GM12878 (cell line): ENCODE measurements at regions not wholly inside any gene's neighbourhood (a gene's known extent, or its start where the extent isn't known, plus 50 kb on each side); places are given as distances from the start of the nearest gene placed in this dataset.

Experiments
- CBX3 ChIP-seq: fragments of 200-600 bp; sonication (generic); IDR thresholded peaks from 2 replicates; pipeline ENCODE4 v1.6.1; 2016; ENCODE audit warnings: low read depth, borderline replicate concordance
- CEBPB ChIP-seq, 2 experiments: fragments of 150-350 bp in 1 of 2; IDR thresholded peaks; 2 replicates each; pipeline ENCODE4 v1.6.1; 2012 to 2014; ENCODE audit warnings: low read depth in 2 of 2, low read length in 2 of 2, borderline replicate concordance in 1 of 2, inconsistent platforms in 1 of 2
- EP300 ChIP-seq, 2 experiments: fragments of 150-350 bp in 1 of 2; IDR thresholded peaks; 2 replicates each; pipeline ENCODE4 v1.6.1; 2011 to 2012; ENCODE audit warnings: low read depth in 2 of 2, low read length in 2 of 2, borderline replicate concordance in 1 of 2, improper control_type of control experiment in 1 of 2, inconsistent platforms in 1 of 2; ENCODE audit not compliant: control insufficient read depth in 1 of 2
- ESRRA ChIP-seq: IDR thresholded peaks from 2 replicates; pipeline ENCODE4 v1.6.1; 2012; ENCODE audit warnings: mild to moderate bottlenecking, low read length, improper control_type of control experiment
- EZH2 ChIP-seq: IDR thresholded peaks from 2 replicates; pipeline ENCODE4 v1.6.1; 2012; ENCODE audit warnings: low read depth, mild to moderate bottlenecking, control low read depth, inconsistent platforms, low read length, borderline replicate concordance; ENCODE audit not compliant: control insufficient read depth
- FOXK2 ChIP-seq: fragments of 450-650 bp; IDR thresholded peaks from 2 replicates; pipeline ENCODE4 v1.6.1; 2017; ENCODE audit warnings: mild to moderate bottlenecking, moderate library complexity
- JUND ChIP-seq: IDR thresholded peaks from 2 replicates; pipeline ENCODE4 v1.6.1; 2012; ENCODE audit warnings: low read depth, mild to moderate bottlenecking, low read length, improper control_type of control experiment, moderate library complexity
- POLR2A ChIP-seq: IDR thresholded peaks from 2 replicates; pipeline ENCODE4 v1.6.1; 2011; ENCODE audit warnings: low read depth, mild to moderate bottlenecking, low read length
- SIN3A ChIP-seq: IDR thresholded peaks from 2 replicates; pipeline ENCODE4 v1.6.1; 2012; ENCODE audit warnings: low read depth, low read length, improper control_type of control experiment
- TAF1 ChIP-seq: IDR thresholded peaks from 2 replicates; pipeline ENCODE4 v1.6.1; 2011; ENCODE audit warnings: mild to moderate bottlenecking, low read depth, low read length, borderline replicate concordance
- TCF3 ChIP-seq: IDR thresholded peaks from 2 replicates; pipeline ENCODE4 v1.6.1; 2012; ENCODE audit warnings: low read depth, mild to moderate bottlenecking, low read length, borderline replicate concordance; ENCODE audit not compliant: insufficient read depth
- ZNF274 ChIP-seq: IDR thresholded peaks from one replicate; pipeline ENCODE4 v1.8.0; 2011; ENCODE audit not compliant: insufficient read length, insufficient read depth
- TF ChIP-seq, protein P1 (sequence below), 3 experiments: IDR thresholded peaks in 2 of 3; conservative IDR thresholded peaks in 1 of 3; 2 replicates each; pipeline ENCODE4 v1.5.1; 2011; ENCODE audit warnings: low read depth in 3 of 3, low read length in 3 of 3, mild to moderate bottlenecking in 3 of 3, control low read depth in 2 of 3, moderate library complexity in 2 of 3, inconsistent platforms in 1 of 3, mixed read lengths in 1 of 3; ENCODE audit not compliant: control insufficient read depth in 2 of 3, insufficient read depth in 1 of 3; ENCODE audit errors: extremely low read depth in 1 of 3
- TF ChIP-seq, protein P2 (sequence below): IDR thresholded peaks from 2 replicates; pipeline ENCODE4 v1.6.1; 2011; ENCODE audit warnings: borderline replicate concordance, low read depth, mild to moderate bottlenecking, moderate library complexity, low read length; ENCODE audit not compliant: insufficient read depth, poor library complexity, severe bottlenecking

DNA sequence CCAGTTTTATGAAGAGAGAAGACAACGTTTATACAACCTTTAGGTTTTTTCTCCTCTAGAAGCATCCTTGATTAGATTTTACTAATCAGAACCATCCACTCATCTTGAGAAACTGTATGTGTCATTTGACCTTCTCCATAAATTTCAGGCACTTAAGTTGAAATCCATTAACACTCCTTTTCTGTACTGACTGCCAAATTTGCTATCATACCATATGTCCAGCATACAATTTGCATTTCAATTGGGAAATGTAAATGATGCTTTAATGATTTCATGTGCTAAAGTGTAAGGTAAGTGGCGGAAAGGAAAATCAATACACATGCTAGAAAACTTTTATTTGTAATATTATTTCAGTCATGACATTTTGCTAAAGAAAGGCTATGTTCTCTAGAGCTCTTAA is 731.6 kb downstream of the GBE1 start:
- TF ChIP-seq EZH2 (no peak), TAF1 (no peak), CEBPB (IDR thresholded peaks at IDR 0.05; ENCODE audit: borderline replicate concordance in 1 of 2, low read depth in 2 of 2, low read length in 2 of 2) (no peak), CBX3 (no peak), TCF3 (no peak), POLR2A (no peak), SIN3A (no peak), ESRRA (no peak), ZNF274 (no peak), EP300 (IDR thresholded peaks at IDR 0.05; ENCODE audit: borderline replicate concordance in 1 of 2, control insufficient read depth in 1 of 2, low read depth in 2 of 2, low read length in 2 of 2) (no peak), JUND (no peak), FOXK2 (no peak)
- TF ChIP-seq, protein P1, sequence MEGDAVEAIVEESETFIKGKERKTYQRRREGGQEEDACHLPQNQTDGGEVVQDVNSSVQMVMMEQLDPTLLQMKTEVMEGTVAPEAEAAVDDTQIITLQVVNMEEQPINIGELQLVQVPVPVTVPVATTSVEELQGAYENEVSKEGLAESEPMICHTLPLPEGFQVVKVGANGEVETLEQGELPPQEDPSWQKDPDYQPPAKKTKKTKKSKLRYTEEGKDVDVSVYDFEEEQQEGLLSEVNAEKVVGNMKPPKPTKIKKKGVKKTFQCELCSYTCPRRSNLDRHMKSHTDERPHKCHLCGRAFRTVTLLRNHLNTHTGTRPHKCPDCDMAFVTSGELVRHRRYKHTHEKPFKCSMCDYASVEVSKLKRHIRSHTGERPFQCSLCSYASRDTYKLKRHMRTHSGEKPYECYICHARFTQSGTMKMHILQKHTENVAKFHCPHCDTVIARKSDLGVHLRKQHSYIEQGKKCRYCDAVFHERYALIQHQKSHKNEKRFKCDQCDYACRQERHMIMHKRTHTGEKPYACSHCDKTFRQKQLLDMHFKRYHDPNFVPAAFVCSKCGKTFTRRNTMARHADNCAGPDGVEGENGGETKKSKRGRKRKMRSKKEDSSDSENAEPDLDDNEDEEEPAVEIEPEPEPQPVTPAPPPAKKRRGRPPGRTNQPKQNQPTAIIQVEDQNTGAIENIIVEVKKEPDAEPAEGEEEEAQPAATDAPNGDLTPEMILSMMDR (IDR thresholded peaks at IDR 0.05 in 2 of 3, conservative IDR thresholded peaks at IDR 0.05 in 1 of 3; ENCODE audit: control insufficient read depth in 2 of 3, extremely low read depth in 1 of 3, insufficient read depth in 1 of 3, low read depth in 3 of 3, low read length in 3 of 3), result no peak
- TF ChIP-seq, protein P2, sequence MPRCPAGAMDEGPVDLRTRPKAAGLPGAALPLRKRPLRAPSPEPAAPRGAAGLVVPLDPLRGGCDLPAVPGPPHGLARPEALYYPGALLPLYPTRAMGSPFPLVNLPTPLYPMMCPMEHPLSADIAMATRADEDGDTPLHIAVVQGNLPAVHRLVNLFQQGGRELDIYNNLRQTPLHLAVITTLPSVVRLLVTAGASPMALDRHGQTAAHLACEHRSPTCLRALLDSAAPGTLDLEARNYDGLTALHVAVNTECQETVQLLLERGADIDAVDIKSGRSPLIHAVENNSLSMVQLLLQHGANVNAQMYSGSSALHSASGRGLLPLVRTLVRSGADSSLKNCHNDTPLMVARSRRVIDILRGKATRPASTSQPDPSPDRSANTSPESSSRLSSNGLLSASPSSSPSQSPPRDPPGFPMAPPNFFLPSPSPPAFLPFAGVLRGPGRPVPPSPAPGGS, result no peak
